ENCODE measurements at regions not wholly inside any gene's neighbourhood (a gene's known extent, or its start where the extent isn't known, plus 50 kb on each side); places are given as distances from the start of the nearest gene placed in this dataset.

DNA sequence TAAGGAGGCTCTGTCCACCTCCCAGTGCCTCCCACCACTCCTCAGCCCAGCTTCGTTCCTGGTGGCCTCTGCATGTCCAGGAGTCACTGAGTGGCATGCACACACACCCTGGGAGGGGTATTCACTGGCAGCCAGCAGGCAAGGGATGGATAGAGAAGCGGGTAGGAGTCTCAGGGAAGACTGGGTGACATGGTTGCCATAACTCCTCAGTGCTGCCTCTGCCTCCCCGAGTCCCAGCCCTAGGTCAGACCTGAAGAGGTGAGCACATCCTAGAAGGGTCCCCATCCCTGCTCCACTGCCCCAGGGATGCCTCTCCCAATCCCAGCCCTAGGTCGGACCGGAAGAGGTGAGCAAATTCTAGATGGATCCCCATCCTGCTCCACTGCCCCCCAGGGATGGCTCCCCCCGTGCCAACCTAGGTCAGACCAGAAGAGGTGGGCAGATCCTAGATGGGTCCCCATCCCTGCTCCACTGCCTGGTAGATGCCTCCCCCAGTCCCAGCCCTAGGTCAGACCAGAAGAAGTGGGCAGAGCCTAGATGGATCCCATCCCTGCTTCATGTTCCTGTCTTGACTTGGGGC is 197.0 kb downstream of the IRF8 start:
- TF ChIP-seq, protein P1, sequence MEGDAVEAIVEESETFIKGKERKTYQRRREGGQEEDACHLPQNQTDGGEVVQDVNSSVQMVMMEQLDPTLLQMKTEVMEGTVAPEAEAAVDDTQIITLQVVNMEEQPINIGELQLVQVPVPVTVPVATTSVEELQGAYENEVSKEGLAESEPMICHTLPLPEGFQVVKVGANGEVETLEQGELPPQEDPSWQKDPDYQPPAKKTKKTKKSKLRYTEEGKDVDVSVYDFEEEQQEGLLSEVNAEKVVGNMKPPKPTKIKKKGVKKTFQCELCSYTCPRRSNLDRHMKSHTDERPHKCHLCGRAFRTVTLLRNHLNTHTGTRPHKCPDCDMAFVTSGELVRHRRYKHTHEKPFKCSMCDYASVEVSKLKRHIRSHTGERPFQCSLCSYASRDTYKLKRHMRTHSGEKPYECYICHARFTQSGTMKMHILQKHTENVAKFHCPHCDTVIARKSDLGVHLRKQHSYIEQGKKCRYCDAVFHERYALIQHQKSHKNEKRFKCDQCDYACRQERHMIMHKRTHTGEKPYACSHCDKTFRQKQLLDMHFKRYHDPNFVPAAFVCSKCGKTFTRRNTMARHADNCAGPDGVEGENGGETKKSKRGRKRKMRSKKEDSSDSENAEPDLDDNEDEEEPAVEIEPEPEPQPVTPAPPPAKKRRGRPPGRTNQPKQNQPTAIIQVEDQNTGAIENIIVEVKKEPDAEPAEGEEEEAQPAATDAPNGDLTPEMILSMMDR (IDR thresholded peaks at IDR 0.05; ENCODE audit: insufficient read depth, low read depth, low read length, missing control alignments): no peak
- DNase-seq (ENCODE audit: low read depth): no peak
- no peak overlapping the region for H3K4me3 ChIP-seq (ENCODE audit: low read depth, low read length)

DNA sequence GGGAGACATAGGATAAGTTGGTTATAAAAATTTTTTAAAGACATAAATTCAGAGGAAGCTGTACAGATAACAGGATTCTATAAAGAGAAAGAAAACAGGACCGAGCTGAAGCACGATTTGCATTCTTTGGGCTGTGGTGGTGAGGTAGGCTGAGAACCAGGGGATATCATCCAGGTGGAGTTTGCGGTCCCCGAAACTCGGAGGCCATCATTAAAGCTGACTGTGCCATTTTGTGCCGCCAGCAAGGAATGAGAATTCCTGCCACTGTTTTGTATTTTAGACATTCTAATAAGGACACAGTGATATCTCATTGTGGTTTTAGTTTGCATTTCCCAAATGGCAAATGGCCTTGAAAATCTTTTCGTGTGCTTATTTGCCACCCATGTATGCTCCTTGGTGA is 197.9 kb downstream of the IRF8 start:
- TF ChIP-seq, protein P1 (IDR thresholded peaks at IDR 0.05; ENCODE audit: insufficient read depth, low read depth, low read length, missing control alignments): no peak
- H3K4me3 ChIP-seq (ENCODE audit: low read depth, low read length): no peak overlapping the region
- no peak for DNase-seq (ENCODE audit: low read depth)

DNA sequence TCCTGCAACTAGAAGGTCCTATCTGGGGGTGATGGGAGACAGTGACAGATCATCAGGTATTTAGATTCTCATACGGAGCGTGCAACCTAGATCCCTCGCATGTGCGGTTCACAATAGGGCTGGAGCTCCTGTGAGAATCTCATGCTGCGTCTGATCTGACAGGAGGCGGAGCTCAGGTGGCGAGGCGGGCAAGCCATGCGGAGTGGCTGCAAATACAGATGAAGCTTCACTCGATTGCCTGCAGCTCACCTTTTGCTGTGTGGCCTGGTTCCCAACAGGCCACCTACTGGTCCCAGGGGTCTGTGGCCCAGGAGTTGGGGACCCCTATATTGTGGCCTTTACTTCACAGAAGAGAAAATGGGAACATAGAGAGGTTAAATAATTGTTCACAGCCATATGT is 200.4 kb downstream of the IRF8 start:
- TF ChIP-seq, protein P1 (IDR thresholded peaks at IDR 0.05; ENCODE audit: insufficient read depth, low read depth, low read length, missing control alignments): no peak

DNA sequence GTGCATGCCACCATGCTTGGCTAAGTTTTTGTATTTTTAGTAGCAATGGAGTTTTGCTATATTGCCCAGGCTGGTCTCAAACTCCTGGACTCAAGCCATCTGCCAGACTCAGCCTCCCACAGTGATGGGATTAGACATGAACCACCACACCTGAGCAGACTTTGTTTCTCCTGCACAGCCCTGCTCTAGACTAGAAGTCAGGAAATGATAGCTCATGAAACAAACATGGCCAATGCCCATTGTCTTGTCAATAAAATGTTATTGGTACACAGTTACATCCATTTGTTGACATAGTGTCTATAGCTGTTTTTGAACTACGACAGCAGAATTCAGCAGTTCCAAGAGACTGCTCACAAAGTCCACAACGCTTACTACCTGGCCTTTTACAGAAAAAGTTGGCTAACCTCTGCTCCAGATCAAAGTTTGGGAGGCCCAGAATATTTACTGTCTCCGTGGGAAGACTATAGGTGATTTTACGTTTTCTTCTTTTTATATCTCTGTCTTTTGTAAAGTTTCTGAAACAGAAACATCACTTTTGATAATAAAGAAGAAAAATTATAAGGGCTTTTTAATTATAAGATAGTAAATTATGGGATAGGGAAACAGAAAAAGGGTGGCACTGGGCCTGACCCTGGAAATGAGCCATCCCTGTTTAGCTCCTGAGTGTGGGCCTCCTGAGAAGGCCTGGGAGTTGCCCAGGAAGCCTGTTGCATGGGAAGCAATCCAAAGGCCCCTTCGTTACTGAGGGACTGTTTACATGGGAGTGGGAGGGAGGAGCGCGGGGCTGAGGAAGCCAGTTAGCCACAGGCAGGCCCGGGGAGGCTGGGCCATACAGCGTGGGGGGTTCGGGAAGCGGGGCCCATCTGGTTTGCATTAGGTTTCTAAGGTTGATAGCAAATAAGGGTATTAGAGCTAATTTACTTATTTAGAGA is 201.5 kb downstream of the IRF8 start:
- TF ChIP-seq, protein P1 (IDR thresholded peaks at IDR 0.05; ENCODE audit: insufficient read depth, low read depth, low read length, missing control alignments): no peak

More for the DNA sequence above, 200.4 kb downstream of the IRF8 start:
- no peak overlapping the region for H3K4me3 ChIP-seq (ENCODE audit: low read depth, low read length)
- DNase-seq (ENCODE audit: low read depth): no peak

DNA sequence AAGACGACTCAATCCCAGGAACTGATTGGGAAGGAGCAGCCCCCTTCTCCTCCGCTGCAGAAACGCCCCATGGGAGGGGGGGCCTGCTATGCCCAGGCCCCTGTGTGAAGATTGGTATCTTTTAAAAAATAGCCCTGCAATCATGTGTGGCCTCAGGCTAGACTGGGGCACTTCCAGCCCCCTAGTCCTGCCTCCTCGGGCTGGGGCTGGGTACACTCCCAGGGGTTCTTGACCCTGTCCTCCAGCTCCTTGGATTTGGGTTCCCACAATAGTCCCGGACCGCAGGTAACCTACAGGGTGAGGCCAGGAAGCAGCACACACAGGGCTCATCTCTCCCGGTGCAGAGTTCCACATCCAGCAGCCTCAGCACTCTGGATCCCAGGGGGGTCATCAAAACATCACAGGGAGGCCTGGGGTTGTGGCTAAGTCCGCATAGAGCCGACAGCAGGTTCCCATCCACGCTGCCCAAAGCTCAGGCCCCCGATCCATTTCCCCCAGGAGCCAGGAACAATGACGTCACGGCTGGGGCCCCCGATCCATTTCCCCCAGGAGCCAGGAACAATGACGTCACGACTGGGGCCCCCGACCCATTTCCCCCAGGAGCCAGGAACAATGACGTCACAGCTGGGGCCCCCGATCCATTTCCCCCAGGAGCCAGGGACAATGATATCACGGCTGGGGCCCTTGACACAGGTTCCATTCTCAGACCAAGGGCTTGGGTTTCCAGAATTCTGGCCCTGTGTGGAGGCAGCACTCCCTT is 202.4 kb downstream of the IRF8 start:
- H3K4me3 ChIP-seq (ENCODE audit: low read depth, low read length): no peak overlapping the region
- TF ChIP-seq, protein P1 (IDR thresholded peaks at IDR 0.05; ENCODE audit: insufficient read depth, low read depth, low read length, missing control alignments): no peak
- no peak for DNase-seq (ENCODE audit: low read depth)

More for the DNA sequence above, 201.5 kb downstream of the IRF8 start:
- no peak overlapping the region for H3K4me3 ChIP-seq (ENCODE audit: low read depth, low read length)
- no peak for DNase-seq (ENCODE audit: low read depth)

DNA sequence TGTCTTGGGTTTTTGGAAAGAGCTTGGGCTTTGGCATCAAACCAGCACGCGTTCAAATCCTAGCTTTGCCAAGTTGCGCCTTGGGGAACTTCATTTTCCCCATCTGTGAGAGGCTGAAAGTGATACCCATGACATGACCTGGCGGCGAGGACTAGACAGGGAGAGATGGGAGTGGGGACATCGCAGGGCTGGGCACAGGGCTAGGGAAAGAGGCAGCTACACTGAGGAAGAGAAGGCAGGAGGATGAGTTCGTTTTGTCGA is 202.9 kb downstream of the IRF8 start:
- H3K4me3 ChIP-seq (ENCODE audit: low read depth, low read length): no peak overlapping the region
- no peak for DNase-seq (ENCODE audit: low read depth)
- TF ChIP-seq, protein P1 (IDR thresholded peaks at IDR 0.05; ENCODE audit: insufficient read depth, low read depth, low read length, missing control alignments): no peak
